Karpas-422 (cell line): ENCODE measurements at regions not wholly inside any gene's neighbourhood (a gene's known extent, or its start where the extent isn't known, plus 50 kb on each side); places are given as distances from the start of the nearest gene placed in this dataset.

Source experiments
- DNase-seq: peaks from one replicate; pipeline ENCODE4 v3.0.0-alpha.2; 2015
- H2AFZ ChIP-seq: fragments of 200-600 bp; sonication (generic); 2 replicates; pipeline ENCODE4 v1.6.1; 2014; ENCODE audit warnings: antibody characterized with exemption, low read length, mixed read lengths
- H3K27ac ChIP-seq: fragments of 200-600 bp; sonication (generic); 2 replicates; pipeline ENCODE4 v1.5.1; 2014; ENCODE audit warnings: mild to moderate bottlenecking, low read length, moderate library complexity
- H3K27me3 ChIP-seq: fragments of 200-600 bp; sonication (generic); 2 replicates; pipeline ENCODE4 v1.6.1; 2014; ENCODE audit warnings: low read length, mixed read lengths
- H3K36me3 ChIP-seq: fragments of 200-600 bp; sonication (generic); 2 replicates; pipeline ENCODE4 v1.6.1; 2014; ENCODE audit warnings: low read length, mixed read lengths; ENCODE audit not compliant: insufficient read depth
- H3K4me1 ChIP-seq: fragments of 200-600 bp; sonication (generic); 2 replicates; pipeline ENCODE4 v1.6.1; 2014; ENCODE audit warnings: mild to moderate bottlenecking, low read length, mixed read lengths
- H3K4me2 ChIP-seq: fragments of 200-600 bp; sonication (generic); 2 replicates; pipeline ENCODE4 v1.6.1; 2014; ENCODE audit warnings: low read length, low read depth, mild to moderate bottlenecking; ENCODE audit not compliant: poor library complexity, severe bottlenecking
- H3K4me3 ChIP-seq: fragments of 200-600 bp; sonication (generic); 2 replicates; pipeline ENCODE4 v1.5.1; 2014; ENCODE audit warnings: mild to moderate bottlenecking, antibody characterized with exemption, low read length, mixed read lengths
- H3K79me2 ChIP-seq: fragments of 200-600 bp; sonication (generic); 2 replicates; pipeline ENCODE4 v1.6.1; 2014; ENCODE audit warnings: mild to moderate bottlenecking, low read length, mixed read lengths
- H3K9ac ChIP-seq: fragments of 200-600 bp; sonication (generic); 2 replicates; pipeline ENCODE4 v1.6.0; 2014; ENCODE audit warnings: low read length
- H3K9me2 ChIP-seq: fragments of 200-600 bp; sonication (generic), shearing (Covaris generic); replicated peaks from 2 replicates; pipeline ENCODE4 v1.6.0; 2014; ENCODE audit warnings: mild to moderate bottlenecking, low read length, moderate library complexity; ENCODE audit not compliant: insufficient read depth
- H3K9me3 ChIP-seq: fragments of 300-700, 200-600 bp; sonication (generic); 2 replicates; pipeline ENCODE4 v1.6.1; 2014; ENCODE audit warnings: low read length, mixed read lengths
- H4K20me1 ChIP-seq: fragments of 200-600 bp; sonication (generic); 2 replicates; pipeline ENCODE4 v1.6.1; 2014; ENCODE audit warnings: mild to moderate bottlenecking, antibody characterized with exemption, low read length, low read depth; ENCODE audit not compliant: insufficient read depth

GRCh38 chr12:3976351-3976938 lies 103.2 kb upstream of the PARP11 start:
- Histone ChIP-seq H4K20me1 (no peaks in the 10 kb centered on the region), H3K79me2 (no peaks in the 10 kb centered on the region), H3K36me3 (no peaks in the 10 kb centered on the region), H3K9me2 (no peaks in the 10 kb centered on the region), H3K27me3 (no peaks in the 10 kb centered on the region), H3K4me1 (no peaks in the 10 kb centered on the region), H3K9me3 (no peaks in the 10 kb centered on the region), H3K4me2 (no peak overlapping the region), H2AFZ (no peak overlapping the region), H3K4me3 (no peak overlapping the region), H3K27ac (no peak overlapping the region), H3K9ac (no peak overlapping the region)
- no peak for DNase-seq

GRCh38 chr12:3975652-3976051 lies 102.5 kb upstream of the PARP11 start:
- H3K4me2 ChIP-seq = no peak overlapping the region
- no peaks in the 10 kb centered on the region for H3K79me2 ChIP-seq
- DNase-seq = no peak
- H2AFZ ChIP-seq = no peak overlapping the region
- H3K9me2 ChIP-seq = no peaks in the 10 kb centered on the region
- H3K27ac ChIP-seq = no peak overlapping the region
- H4K20me1 ChIP-seq = no peaks in the 10 kb centered on the region
- no peak overlapping the region for H3K9ac ChIP-seq
- H3K4me1 ChIP-seq = no peaks in the 10 kb centered on the region
- no peak overlapping the region for H3K4me3 ChIP-seq
- H3K9me3 ChIP-seq = no peaks in the 10 kb centered on the region
- H3K27me3 ChIP-seq = no peaks in the 10 kb centered on the region
- H3K36me3 ChIP-seq = no peaks in the 10 kb centered on the region

GRCh38 chr12:3974883-3975282 lies 101.7 kb upstream of the PARP11 start:
- Histone ChIP-seq H3K27ac (no peak overlapping the region), H3K9me2 (no peaks in the 10 kb centered on the region), H3K4me3 (no peak overlapping the region), H3K9me3 (no peaks in the 10 kb centered on the region), H3K4me1 (no peaks in the 10 kb centered on the region), H3K27me3 (no peaks in the 10 kb centered on the region), H3K4me2 (no peak overlapping the region), H3K79me2 (no peaks in the 10 kb centered on the region), H4K20me1 (no peaks in the 10 kb centered on the region), H2AFZ (no peak overlapping the region), H3K36me3 (no peaks in the 10 kb centered on the region), H3K9ac (no peak overlapping the region)
- DNase-seq = no peak

GRCh38 chr12:3973973-3974644 lies 100.9 kb upstream of the PARP11 start:
- H3K4me3 ChIP-seq = no peak overlapping the region
- no peak overlapping the region for H3K4me2 ChIP-seq
- no peaks in the 10 kb centered on the region for H3K9me2 ChIP-seq
- H3K27ac ChIP-seq = no peak overlapping the region
- no peaks in the 10 kb centered on the region for H3K27me3 ChIP-seq
- H4K20me1 ChIP-seq = no peaks in the 10 kb centered on the region
- H3K9ac ChIP-seq = no peak overlapping the region
- no peaks in the 10 kb centered on the region for H3K4me1 ChIP-seq
- no peaks in the 10 kb centered on the region for H3K79me2 ChIP-seq
- no peaks in the 10 kb centered on the region for H3K9me3 ChIP-seq
- H3K36me3 ChIP-seq = no peaks in the 10 kb centered on the region
- no peak overlapping the region for H2AFZ ChIP-seq
- no peak for DNase-seq

GRCh38 chr12:3973269-3973884 lies 100.2 kb upstream of the PARP11 start:
- H3K36me3 ChIP-seq = no peaks in the 10 kb centered on the region
- H3K4me1 ChIP-seq = no peaks in the 10 kb centered on the region
- DNase-seq = no peak
- no peaks in the 10 kb centered on the region for H3K9me2 ChIP-seq
- no peaks in the 10 kb centered on the region for H3K27me3 ChIP-seq
- H3K4me2 ChIP-seq = no peak overlapping the region
- no peak overlapping the region for H3K4me3 ChIP-seq
- H3K27ac ChIP-seq = no peak overlapping the region
- H3K9ac ChIP-seq = no peak overlapping the region
- no peaks in the 10 kb centered on the region for H4K20me1 ChIP-seq
- no peaks in the 10 kb centered on the region for H3K9me3 ChIP-seq
- H2AFZ ChIP-seq = no peak overlapping the region
- H3K79me2 ChIP-seq = no peaks in the 10 kb centered on the region

- H3K9me3 ChIP-seq = no peaks in the 10 kb centered on the region
- H3K4me2 ChIP-seq = no peak overlapping the region
- H3K27ac ChIP-seq = no peak overlapping the region
- no peaks in the 10 kb centered on the region for H3K4me1 ChIP-seq
- H3K27me3 ChIP-seq = no peaks in the 10 kb centered on the region
- H2AFZ ChIP-seq = no peak overlapping the region
- H3K36me3 ChIP-seq = no peaks in the 10 kb centered on the region
- H3K79me2 ChIP-seq = no peaks in the 10 kb centered on the region
- no peak overlapping the region for H3K9ac ChIP-seq
- H4K20me1 ChIP-seq = no peaks in the 10 kb centered on the region
- no peak for DNase-seq
- no peak overlapping the region for H3K4me3 ChIP-seq
- no peaks in the 10 kb centered on the region for H3K9me2 ChIP-seq
Measured at GRCh38 chr12:3972576-3972975, 99.4 kb upstream of the PARP11 start.

- Histone ChIP-seq H3K36me3 (no peaks in the 10 kb centered on the region), H3K9ac (no peak overlapping the region), H3K9me2 (no peaks in the 10 kb centered on the region), H3K27ac (no peak overlapping the region), H2AFZ (no peak overlapping the region), H3K4me2 (no peak overlapping the region), H3K9me3 (no peaks in the 10 kb centered on the region), H3K27me3 (no peaks in the 10 kb centered on the region), H3K4me3 (no peak overlapping the region), H3K4me1 (no peaks in the 10 kb centered on the region), H3K79me2 (no peaks in the 10 kb centered on the region), H4K20me1 (no peaks in the 10 kb centered on the region)
- no peak for DNase-seq
Measured at GRCh38 chr12:3968523-3968922, 95.3 kb upstream of the PARP11 start.

- Histone ChIP-seq H3K4me3 (no peak overlapping the region), H3K4me2 (no peak overlapping the region), H3K4me1 (no peaks in the 10 kb centered on the region), H3K9me2 (no peaks in the 10 kb centered on the region), H3K36me3 (no peaks in the 10 kb centered on the region), H2AFZ (no peak overlapping the region), H3K27ac (no peak overlapping the region), H3K9me3 (no peaks in the 10 kb centered on the region), H3K9ac (no peak overlapping the region), H4K20me1 (no peaks in the 10 kb centered on the region), H3K27me3 (no peaks in the 10 kb centered on the region), H3K79me2 (no peaks in the 10 kb centered on the region)
- DNase-seq = no peak
Measured at GRCh38 chr12:3967556-3968160, 94.5 kb upstream of the PARP11 start.
